Stimulated activated CD8-positive, alpha-beta memory T cell treated with anti-CD3 and anti-CD28 coated beads, Interleukin-15, amount 100 ng/mL, for 48 hours (primary cell): ENCODE measurements at regions not wholly inside any gene's neighbourhood (a gene's known extent, or its start where the extent isn't known, plus 50 kb on each side); places are given as distances from the start of the nearest gene placed in this dataset.
"Not testable (repeated sequence)": the region's sequence is repeated elsewhere in the genome, so short reads cannot be mapped to it uniquely, and the experiment has no call there.

ENCODE experiments used
- DNase-seq, 2 donors: peaks; one replicate each; pipeline ENCODE4 v3.0.0-alpha.2; 2020; ENCODE audit warnings: low read depth in 2 of 2

- no peak for DNase-seq
Observed at GRCh38 chr13:82963226-82964099, 918.8 kb downstream of the SLITRK1 start.

GRCh38 chr13:82962397-82962796 is 919.9 kb downstream of the SLITRK1 start:
- no peak for DNase-seq

- DNase-seq: no peak
Observed at GRCh38 chr13:82961757-82962156, 920.5 kb downstream of the SLITRK1 start.

GRCh38 chr13:82952336-82952735 is 929.9 kb downstream of the SLITRK1 start:
- not testable (repeated sequence) for DNase-seq

GRCh38 chr13:82947683-82948082 is 934.6 kb downstream of the SLITRK1 start:
- no peak for DNase-seq

- no peak for DNase-seq
Observed at GRCh38 chr13:82947191-82947621, 935.1 kb downstream of the SLITRK1 start.

GRCh38 chr13:82938644-82939043 is 943.6 kb downstream of the SLITRK1 start:
- no peak for DNase-seq

GRCh38 chr13:82934000-82934399 is 948.3 kb downstream of the SLITRK1 start:
- DNase-seq: no peak

- DNase-seq: no peak
Observed at GRCh38 chr13:82925114-82925513, 957.2 kb downstream of the SLITRK1 start.

- no peak for DNase-seq
Observed at GRCh38 chr13:82917984-82918383, 964.3 kb downstream of the SLITRK1 start.

GRCh38 chr13:82912564-82912963 is 969.7 kb downstream of the SLITRK1 start:
- no peak for DNase-seq

GRCh38 chr13:82905071-82905470 is 977.2 kb downstream of the SLITRK1 start:
- DNase-seq: no peak

GRCh38 chr13:82900453-82900852 is 981.8 kb downstream of the SLITRK1 start:
- no peak for DNase-seq

GRCh38 chr13:82898586-82898985 is 983.7 kb downstream of the SLITRK1 start:
- DNase-seq: no peak

GRCh38 chr13:82879921-82880320 is 1002.4 kb downstream of the SLITRK1 start:
- no peak for DNase-seq

GRCh38 chr13:82878536-82878935 is 1003.7 kb downstream of the SLITRK1 start:
- DNase-seq: no peak

GRCh38 chr13:82867284-82867683 is 1015.0 kb downstream of the SLITRK1 start:
- DNase-seq: no peak

- DNase-seq: no peak
Observed at GRCh38 chr13:82850644-82851043, 1031.6 kb downstream of the SLITRK1 start.

GRCh38 chr13:82848766-82849165 is 1033.5 kb downstream of the SLITRK1 start:
- no peak for DNase-seq

- DNase-seq: no peak
Observed at GRCh38 chr13:82847595-82847994, 1034.7 kb downstream of the SLITRK1 start.

- no peak for DNase-seq
Observed at GRCh38 chr13:82833923-82834322, 1048.4 kb downstream of the SLITRK1 start.

GRCh38 chr13:82829040-82829439 is 1053.2 kb downstream of the SLITRK1 start:
- DNase-seq: no peak

- DNase-seq: no peak
Observed at GRCh38 chr13:82827724-82828123, 1054.5 kb downstream of the SLITRK1 start.

- no peak for DNase-seq
Observed at GRCh38 chr13:82822935-82823334, 1059.3 kb downstream of the SLITRK1 start.
